ENCODE measurements at regions not wholly inside any gene's neighbourhood (a gene's known extent, or its start where the extent isn't known, plus 50 kb on each side); places are given as distances from the start of the nearest gene placed in this dataset.

DNA sequence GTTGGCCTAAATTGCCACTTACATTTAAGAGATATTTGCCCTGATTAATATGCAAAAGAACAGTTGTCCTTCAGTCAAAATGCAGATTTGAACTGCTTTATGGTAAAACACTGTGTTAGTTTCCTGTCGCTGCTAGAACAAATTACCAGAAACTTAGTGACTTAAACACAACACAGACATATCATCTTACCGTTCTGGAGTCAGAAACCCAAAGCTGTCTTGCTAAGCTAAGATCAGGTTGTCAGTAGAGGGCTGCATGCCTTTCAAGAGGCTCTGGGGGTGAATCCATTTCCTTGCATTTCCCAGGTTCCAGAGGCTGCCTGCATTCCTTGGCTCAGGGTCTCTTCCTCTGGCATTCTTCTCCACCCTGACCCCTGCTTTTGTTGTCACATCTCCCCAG lies 149.5 kb downstream of the FAM161A start:
- TF ChIP-seq, protein P1, sequence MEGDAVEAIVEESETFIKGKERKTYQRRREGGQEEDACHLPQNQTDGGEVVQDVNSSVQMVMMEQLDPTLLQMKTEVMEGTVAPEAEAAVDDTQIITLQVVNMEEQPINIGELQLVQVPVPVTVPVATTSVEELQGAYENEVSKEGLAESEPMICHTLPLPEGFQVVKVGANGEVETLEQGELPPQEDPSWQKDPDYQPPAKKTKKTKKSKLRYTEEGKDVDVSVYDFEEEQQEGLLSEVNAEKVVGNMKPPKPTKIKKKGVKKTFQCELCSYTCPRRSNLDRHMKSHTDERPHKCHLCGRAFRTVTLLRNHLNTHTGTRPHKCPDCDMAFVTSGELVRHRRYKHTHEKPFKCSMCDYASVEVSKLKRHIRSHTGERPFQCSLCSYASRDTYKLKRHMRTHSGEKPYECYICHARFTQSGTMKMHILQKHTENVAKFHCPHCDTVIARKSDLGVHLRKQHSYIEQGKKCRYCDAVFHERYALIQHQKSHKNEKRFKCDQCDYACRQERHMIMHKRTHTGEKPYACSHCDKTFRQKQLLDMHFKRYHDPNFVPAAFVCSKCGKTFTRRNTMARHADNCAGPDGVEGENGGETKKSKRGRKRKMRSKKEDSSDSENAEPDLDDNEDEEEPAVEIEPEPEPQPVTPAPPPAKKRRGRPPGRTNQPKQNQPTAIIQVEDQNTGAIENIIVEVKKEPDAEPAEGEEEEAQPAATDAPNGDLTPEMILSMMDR (IDR thresholded peaks at IDR 0.05; ENCODE audit: low read depth, low read length) = no peak
- TF ChIP-seq EZH2phosphoT487 (IDR thresholded peaks at IDR 0.05; ENCODE audit: low read depth) = no peak
